Right renal pelvis (tissue), 4 donors: ENCODE measurements at regions not wholly inside any gene's neighbourhood (a gene's known extent, or its start where the extent isn't known, plus 50 kb on each side); places are given as distances from the start of the nearest gene placed in this dataset.
A peak's percentile ranks its signal among the peaks of the same experiment; 100 is the strongest.
"Not testable (repeated sequence)": the region's sequence is repeated elsewhere in the genome, so short reads cannot be mapped to it uniquely, and the experiment has no call there.

ENCODE experiments used
- DNase-seq, 4 donors: peaks; one replicate each; pipeline ENCODE4 v3.0.0-alpha.2; 2013; ENCODE audit warnings: low read depth in 4 of 4, low spot score in 3 of 4, missing footprints in 1 of 4

DNA sequence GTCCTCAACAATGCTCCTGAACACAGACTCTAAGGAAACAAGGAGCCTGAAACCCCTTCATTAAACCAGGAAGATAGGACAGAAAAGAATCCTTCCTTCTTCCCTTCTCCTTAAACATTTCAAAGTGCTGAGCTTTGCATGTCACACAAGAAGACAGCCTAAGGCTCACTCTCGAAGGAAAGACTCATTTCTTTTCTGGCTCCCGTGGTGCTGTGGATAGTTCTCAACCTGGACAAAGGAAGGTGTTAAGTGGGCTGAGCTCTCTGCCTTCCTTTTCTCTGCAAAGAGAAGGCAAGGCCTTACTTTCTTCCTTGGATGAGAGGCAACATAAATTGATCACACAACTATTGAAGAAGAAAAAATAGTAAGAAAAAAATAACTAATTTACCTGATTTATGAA, 452.4 kb upstream of the DDI1 start:
- no peak for DNase-seq

DNA sequence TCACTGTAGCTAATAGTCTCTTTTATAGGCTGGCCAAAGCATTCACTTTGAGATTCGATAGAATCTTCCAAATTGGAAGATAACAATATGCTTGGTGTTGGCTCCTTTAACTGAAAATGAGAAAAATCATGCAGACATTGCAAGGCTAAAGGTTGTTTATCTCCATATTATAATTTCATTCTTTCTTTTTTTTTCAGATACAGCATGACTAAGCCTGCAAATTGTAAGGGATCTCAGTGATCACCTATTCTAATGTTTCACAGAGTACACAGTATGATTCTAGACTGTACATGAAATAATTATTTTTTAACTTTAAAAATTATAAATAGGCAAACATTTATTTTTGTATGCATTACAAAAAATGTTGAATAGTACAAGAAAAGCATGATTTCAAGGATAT, 451.7 kb upstream of the DDI1 start:
- DNase-seq, result no peak

DNA sequence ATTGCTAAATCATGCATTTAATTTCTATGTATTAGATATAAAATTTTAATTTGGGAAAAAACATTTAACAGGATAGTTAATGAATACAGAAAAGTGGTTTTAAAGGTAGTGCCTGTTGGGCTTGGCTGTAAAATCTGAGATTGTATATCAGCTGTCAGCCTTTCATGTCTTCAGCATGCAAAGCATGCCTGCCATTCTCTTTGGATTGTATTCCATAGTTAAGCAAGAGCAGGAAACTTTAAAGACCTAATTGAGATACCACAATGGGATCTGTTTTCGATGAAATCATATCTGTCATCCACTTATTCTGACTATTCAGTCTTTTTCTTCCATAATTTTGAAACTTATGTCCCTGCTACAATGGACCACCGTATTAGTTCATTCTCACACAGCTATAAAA, 451.0 kb upstream of the DDI1 start:
- DNase-seq, result no peak

DNA sequence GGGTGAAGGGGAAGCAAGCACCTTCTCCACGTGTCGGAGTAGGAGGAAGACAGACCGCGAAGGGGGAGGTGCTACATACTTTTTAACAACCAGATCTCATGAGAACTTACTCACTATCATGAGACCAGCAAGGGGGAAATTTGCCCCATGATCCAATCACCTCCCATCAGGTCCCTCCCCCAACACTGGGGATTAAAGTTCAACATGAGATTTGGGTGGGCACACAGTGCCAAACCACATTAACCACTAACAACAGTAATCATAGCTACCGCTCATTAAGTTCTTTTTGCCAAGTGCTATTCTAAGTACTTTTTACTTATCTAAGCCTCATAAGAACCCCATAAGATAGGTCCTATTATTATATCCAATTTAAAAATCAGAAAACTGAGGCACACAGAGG, 450.5 kb upstream of the DDI1 start:
- DNase-seq, result no peak

DNA sequence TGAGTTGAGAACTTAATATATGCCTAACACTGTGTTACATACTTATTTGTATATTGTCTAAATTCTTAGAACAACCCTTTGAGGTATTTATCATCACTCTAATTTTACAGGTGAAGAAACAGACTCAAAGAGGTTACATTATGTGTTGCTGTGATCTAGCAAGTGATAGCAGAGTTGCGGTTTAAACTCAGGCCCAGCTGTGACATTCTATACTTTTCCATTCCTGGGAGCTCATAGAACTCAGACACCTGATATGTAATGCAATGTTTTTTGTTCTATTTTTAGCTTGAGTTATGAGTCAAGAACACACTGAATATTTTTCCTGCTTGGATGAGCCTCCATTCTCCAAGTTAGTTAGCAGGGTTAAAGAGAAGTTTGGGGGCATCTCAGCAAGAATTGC, 449.7 kb upstream of the DDI1 start:
- no peak for DNase-seq

DNA sequence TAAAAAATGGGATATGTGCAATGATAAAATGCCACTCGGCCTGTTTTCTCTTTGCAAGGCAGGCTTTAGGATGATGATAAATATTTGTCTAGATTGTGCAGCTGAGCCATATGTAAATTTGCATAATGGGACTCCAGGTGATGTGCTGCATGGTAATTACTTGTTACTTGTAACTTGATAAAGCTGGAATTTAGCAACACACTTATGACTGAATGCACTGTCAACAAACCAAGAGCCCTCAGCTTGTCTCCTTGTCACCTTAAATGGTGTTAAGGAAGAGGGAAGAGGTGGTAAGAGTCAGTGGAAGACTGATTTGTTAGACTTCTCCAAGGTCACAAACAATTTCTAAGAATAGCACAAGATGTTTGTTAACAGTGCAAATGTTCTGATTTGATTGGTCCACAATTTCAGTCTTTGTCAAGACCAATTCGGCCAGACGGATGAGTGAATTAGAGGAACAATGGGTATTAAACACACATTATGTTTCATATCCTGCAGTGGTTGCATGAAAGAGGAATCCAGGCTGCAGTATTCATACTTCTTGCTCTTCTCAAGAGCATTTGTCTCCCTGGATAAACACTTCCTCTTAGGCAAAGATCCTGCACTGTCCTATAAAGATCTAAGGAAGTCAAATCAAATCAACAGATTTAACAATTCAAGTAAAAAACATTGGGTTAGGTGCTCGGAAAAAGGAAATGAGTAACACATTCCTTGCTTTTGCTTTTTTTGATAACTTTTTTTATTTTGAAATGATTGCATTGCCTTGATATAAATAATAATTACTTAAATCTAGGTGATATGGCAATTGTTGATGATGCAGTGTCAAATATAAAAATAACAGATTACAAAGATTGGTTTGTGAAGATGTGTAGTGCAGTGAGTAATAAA, 448.3 kb upstream of the DDI1 start:
- no peak for DNase-seq

DNA sequence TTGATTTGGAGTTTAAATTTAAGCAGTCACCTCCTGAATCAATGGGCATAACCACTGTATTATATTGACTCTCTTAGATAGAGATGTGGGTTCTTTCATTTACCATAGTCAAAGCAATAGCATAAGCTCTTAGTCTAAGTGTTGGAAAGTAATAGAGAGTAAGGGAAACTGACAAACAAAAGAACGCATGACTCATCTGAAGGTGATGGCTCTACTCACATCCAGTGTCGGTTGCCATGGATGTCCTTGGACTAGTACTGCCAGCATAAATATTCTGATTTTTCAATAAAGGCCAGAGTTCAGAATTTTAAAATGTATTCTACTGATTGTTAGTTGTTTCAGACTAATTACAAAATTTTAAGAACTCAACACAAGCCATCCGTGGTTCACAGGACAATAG, 444.9 kb upstream of the DDI1 start:
- DNase-seq, result no peak

DNA sequence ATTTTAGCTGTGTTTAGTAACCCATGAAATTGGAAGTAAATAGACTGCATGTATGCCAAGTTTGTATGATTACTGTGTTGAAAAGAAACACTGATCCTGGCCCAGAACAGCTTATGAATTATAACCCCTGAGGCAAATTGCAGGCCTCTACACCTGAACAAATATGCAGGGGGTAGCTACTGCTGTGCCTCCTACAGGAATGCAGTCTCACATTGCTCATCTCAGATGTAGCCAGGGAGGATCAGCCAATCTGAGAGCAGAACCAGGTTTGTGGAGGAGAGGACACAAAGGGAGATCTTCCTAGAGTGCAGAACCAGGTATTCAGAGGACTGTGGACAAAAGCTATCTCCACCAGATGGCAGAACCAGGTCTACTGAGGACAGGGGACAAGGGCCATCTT, 442.2 kb upstream of the DDI1 start:
- no peak for DNase-seq

DNA sequence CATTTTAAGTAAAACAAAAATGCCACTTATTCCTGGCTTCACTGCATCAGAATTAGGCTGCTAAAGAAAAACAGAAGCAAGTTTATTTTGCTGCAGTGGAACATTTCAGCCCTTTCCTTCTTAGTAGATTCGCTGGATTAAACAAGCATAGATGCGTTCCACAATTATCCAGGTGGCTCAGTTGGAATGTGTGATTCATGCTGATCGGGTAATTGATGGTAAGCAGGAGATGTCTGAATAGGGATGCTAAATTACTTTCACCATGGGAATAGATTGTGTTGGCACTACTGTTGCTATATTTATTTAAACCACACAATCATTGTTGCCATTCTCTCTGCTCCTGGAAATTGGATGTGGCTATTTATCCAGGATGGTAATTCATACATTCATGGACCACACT, 440.1 kb upstream of the DDI1 start:
- no peak for DNase-seq

DNA sequence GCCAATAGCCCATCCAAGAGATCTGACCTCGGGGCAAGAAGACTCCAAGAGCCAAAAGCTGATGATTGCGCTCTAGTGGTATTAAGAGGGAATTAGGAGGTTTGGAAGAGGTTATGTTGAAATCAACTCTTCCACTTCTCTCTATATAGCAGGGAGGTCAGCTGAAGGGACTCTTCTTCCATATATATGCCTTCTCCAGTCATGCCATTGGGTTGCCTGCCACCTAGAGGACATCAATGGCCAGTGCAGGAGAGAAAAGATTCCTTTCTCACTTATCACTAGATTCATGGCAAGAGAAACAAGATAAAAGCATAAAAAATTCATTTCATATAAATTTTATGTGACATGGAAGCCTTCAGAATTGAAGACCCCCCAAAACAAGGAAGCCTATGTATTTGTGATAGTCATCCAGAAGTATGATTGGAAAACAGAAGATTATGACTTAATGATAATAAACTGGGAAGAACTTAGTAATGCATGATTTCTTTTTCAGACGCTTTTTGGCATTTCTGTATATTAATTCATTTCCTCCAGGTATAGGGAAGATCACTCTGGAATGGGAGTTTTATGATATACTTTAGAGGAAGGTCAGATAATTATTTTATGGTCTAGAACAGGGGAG, 435.1 kb upstream of the DDI1 start:
- peak in 2 of 4 donors; percentile 22 to 28 for DNase-seq

DNA sequence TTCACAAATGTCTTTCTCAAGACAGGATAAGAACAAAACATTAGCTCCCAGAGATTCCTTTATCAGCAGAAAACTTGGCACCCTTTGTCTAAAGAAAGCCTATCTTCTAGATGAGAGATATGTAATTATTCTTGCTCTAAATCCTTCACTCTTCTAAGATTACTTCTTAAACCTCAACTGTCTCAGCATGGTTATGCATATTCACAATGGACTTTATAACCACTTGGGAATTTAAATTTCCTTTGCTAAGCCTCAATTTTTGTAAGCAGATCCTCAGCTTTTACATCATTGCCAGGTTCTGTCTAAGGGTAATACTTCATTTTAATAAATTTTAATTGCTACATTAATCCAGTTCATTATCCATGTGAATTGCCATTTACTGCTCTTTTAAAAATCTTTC, 433.6 kb upstream of the DDI1 start:
- no peak for DNase-seq

DNA sequence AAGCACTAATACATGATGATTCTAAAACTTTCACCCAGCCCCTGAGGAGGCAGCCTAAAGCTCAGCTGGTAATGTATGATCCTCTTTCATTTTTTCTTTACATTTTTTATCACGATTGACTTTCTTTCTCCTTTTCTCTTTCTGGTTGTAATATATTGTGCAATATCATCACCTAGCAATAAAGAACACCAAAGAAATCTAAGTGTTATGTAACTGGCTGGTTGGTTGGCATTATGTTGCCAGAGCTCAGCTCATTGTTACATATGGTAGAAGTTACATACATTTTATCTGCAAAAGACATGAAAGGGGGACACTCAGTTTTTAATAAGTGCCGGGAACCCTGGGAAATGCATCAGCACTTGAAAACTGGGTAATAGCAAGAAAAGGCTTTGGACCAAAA, 432.1 kb upstream of the DDI1 start:
- DNase-seq, result no peak

DNA sequence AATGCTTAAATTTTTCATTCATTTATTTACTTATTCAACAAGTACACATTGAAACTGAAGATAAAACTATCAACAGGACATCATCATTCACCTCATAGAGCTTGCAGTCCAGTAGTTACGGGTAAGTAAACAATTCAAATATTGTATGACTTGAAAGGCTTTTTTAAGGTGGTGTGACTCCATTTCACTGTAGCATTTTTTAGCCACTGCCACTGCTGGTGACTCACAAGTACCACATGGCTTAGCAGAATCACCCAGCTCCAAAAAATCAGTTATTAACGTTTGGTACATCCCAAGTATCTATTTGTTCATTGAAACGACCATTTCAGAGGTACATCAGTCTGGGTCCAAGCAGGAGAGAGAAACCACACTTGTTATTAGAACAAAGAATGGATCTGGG, 427.9 kb upstream of the DDI1 start:
- no peak for DNase-seq

DNA sequence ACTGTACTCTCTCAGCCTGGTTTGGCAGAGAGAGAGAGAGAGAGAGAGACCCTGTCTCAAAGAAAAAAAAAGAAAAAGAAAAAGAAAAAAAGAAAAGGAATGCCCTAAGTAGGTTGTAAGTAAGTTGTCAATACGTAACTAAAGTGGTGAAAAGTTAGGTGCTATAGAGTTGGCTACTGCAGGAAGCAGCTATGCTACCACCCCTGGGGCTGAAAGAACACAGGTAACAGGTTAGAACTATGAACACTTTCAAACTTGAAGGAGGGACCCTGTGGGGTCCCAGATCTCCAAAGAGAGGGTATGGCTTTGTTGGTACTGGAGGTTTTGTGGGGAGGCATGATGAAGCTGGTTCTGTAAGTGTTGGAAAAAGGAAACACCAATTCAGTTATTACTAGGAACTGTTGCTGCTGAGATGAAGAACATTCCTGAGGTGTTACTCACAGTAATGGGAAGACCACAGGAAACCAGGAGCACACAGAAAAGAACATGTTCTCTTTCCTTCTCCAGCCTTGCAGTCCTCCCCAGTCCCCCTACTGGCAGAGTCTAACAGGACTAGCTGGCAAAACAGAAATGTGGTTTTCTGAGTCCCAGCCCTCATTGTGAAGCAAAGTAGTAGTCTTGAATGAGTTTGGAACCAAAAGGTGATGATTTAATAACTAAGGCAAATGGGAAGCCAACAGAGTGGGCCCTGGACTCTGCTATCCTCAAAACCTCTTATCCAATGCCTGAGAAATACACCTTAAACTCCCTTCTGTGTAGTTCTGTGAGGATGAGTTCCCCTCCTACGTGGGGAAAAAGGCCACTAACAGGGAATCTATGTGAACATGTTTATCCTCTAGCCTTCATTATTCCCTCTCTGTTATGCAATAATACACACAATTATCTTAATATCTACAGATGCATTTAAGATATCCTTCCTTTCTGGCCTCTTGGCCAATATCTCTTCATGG, 427.0 kb upstream of the DDI1 start:
- no peak for DNase-seq

DNA sequence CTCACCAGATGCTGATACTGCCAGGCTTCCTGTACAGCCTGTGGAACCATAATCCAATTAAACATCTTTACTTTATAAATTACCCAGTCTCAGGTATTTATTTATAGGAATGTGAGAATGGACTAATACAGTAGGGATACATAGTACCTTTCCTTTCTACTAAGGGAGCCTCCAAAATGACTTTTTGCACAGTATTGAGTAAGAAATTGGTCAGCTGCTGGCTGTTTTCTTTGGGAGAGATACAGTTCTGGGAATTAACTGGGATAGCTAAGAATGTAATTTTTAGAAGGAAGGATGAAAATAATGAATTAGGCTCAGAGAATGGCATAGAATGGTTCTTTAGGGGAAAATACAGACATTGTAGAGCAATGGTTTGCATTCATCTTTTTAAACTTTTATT, 426.0 kb upstream of the DDI1 start:
- no peak for DNase-seq

DNA sequence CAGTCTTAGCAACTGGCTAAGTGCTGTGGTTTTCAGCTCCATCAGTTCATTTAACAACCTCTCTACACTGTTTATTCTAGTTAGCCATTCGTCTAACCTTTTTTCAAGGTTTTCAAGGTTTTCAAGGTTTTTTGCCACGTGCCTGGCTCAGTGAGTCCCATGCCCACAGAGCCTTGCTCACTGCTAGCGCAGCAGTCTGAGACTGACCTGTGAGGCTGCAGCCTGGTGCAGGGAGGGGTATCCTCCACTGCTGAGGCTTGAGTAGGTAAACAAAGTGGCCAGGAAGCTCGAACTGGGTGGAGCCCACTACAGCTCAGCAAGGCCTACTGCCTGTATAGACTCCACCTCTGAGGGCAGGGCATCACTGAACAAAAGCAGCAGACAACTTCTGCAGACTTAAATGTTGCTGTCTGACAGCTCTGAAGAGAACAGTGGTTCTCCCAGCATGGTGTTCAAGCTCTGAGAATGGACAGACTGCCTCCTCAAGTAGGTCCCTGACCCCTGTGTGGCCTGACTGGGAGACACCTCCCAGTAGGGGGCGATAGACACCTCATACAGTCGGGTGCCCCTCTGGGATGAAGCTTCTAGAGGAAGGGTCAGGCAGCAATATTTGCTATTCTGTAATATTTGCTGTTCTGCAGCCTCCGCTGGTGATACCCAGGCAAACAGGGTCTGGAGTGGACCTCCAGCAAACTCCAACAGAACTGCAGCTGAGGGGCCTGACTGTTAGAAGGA, 424.7 kb upstream of the DDI1 start:
- not testable (repeated sequence) for DNase-seq

DNA sequence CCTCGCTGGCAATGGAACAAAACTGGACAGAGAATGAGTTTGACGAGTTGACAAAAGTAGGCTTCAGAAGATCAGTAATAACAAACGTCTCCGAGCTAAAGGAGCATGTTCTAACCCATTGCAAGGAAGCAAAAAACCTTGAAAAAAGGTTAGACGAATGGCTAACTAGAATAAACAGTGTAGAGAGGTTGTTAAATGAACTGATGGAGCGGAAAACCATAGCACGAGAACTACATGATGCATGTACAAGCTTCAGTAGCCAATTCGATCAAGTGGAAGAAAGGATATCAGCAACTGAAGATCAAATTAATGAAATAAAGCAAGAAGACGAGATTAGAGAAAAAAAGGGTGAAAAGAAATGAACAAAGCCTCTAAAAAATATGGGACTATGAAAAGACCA, 424.0 kb upstream of the DDI1 start:
- DNase-seq, result not testable (repeated sequence)

DNA sequence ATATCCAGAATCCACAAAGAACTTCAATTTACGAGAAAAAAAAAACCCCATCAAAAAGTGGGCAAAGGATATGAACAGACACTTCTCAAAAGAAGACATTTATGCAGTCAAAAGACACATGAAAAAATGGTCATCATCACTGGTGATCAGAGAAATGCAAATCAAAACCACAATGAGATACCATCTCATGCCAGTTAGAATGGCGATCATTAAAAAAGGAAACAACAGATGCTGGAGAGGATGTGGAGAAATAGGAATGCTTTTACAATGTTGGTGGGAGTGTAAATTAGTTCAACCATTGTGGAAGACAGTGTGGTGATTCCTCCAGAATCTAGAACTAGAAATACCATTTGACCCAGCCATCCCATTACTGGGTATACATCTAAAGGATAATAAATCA, 419.9 kb upstream of the DDI1 start:
- DNase-seq, result not testable (repeated sequence)

DNA sequence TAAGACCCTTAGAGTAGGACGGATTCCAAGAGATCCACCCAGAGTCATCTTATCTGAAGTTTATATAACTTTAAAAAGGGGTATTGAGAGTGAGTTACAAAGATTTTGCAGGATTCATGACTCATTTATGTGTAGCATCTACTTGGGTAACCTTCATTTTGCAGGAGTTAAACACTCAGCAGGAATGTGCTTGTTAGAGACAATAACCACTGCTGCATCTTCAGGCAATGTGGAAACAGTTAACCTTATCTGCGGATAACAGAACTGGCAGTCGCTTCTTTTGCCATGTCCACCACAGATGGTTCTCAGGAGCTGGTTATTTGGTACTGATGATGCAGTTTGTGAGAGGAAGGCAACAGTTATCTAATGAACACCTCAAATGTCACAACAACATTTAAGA, 417.9 kb upstream of the DDI1 start:
- no peak for DNase-seq

DNA sequence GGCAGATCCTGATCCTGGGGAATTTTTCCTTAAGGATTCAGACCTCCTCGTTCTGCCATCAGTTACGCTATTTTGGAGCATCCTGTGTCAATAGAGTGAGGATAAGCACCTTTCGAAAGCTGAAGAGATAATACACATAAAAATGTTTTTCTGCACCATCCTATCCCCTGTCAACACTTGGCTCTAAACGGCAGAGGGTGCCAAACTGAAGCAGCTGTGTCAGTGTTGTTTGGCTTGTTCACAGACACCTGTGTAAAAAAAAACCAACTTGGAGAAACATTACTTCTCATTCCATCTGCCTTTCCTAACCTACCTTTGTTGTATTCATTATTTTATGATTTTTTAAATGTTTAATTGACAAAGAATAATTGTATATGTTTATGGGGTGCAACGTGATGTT, 417.0 kb upstream of the DDI1 start:
- no peak for DNase-seq

DNA sequence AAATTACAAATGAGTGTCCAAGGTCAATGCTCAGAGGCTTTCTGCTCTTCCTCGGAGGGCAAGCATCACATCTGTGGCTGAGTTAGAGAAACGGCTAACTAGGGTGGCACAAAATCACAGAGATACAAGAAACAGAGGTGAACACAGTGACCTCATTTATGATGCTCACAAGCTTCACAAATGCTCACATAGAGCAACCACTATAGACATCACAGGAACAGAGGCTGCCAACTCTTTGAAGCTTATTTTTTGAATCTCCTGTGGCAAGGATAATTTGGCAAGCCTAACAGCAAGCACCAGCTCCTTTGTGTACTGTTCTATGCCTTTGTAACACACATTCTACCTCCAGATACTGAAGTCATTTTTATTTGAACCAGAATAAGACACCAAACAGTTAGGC, 416.5 kb upstream of the DDI1 start:
- DNase-seq, result no peak
